Body of pancreas (tissue), 4 donors: ENCODE measurements at regions not wholly inside any gene's neighbourhood (a gene's known extent, or its start where the extent isn't known, plus 50 kb on each side); places are given as distances from the start of the nearest gene placed in this dataset.

Experiments used
- ATAC-seq: fragments of 150-250 bp; one replicate; pipeline ENCODE4 v1.9.1; 2016
- DNase-seq, 4 donors: peaks; one replicate each; pipeline ENCODE4 v3.0.0-alpha.2; 2019
- H3K27ac ChIP-seq, 4 donors: fragments of 200-600 bp; sonication (generic); 1 replicate in 3 of 4; 2 replicates in 1 of 4; pipeline versions ENCODE4 v1.5.1 to v1.6.1; 2016 to 2019; ENCODE audit warnings: mild to moderate bottlenecking in 1 of 4, mixed read lengths in 1 of 4, moderate library complexity in 1 of 4
- H3K27me3 ChIP-seq, 2 donors: fragments of 200-600 bp; sonication (generic); one replicate each; pipeline ENCODE4 v1.6.0; 2016; ENCODE audit warnings: mild to moderate bottlenecking in 1 of 2
- H3K36me3 ChIP-seq, 2 donors: fragments of 200-600 bp; sonication (generic); replicated peaks in 1 of 2; 2 replicates each; pipeline ENCODE4 v1.5.1; 2016; ENCODE audit warnings: low read depth in 2 of 2; ENCODE audit not compliant: insufficient read depth in 1 of 2
- H3K4me1 ChIP-seq: fragments of 200-600 bp; sonication (generic); one replicate; pipeline ENCODE4 v1.6.0; 2016
- H3K4me3 ChIP-seq, 2 donors: fragments of 200-600 bp; sonication (generic); 1 replicate in 1 of 2; 2 replicates in 1 of 2; pipeline ENCODE4 v1.5.1; 2016 to 2019
- H3K9me3 ChIP-seq, 3 donors: fragments of 200-600 bp; sonication (generic); 1 replicate in 2 of 3; 2 replicates in 1 of 3; pipeline ENCODE4 v1.5.1; 2016
- POLR2A ChIP-seq, 3 donors: fragments of 450-650 bp; IDR thresholded peaks; one replicate each; pipeline ENCODE4 v1.6.1; 2016; ENCODE audit warnings: antibody characterized with exemption in 3 of 3, mild to moderate bottlenecking in 2 of 3
- WGBS, 2 donors: methylation state at CpG; one replicate each; pipeline ENCODE4 v1.1.5; 2017; 5-methylcytosine and 5-hydroxymethylcytosine counted together
- intact Hi-C: fragments of 100-400 bp; cut with DNase I; formaldehyde crosslinking; loops from one replicate; pipeline ENCODE4 v1.15.1; 2023
- TF ChIP-seq, protein P1 (sequence below), 7 experiments: fragments of 450-650 bp in 4 of 7; fragments of 200-600 bp in 3 of 7; sonication (generic) in 3 of 7; IDR thresholded peaks; one replicate each; pipeline ENCODE4 v1.5.1; 2016 to 2019; ENCODE audit warnings: antibody characterized with exemption in 7 of 7

DNA sequence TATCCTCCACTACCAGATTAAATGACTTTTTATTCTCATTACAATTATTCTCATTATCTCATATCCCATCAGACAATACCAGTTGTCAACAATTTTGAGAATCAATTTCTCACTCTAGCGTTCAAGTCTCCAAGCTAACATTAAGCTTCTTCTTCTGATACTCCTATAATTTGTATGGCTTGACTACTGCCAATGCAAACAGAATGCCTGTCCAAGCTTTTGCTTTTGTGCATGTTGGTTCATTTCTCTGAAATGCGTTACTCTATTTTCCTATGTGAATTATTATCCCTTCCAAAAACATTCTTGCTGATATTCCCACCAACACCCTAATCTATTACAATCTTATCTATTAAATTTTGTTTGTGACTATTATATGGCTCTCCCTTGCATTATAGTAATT, 1602.3 kb downstream of the C4orf33 start:
- Histone ChIP-seq H3K36me3 (no peaks in the 10 kb centered on the region), H3K4me1 (no peaks in the 10 kb centered on the region), H3K9me3 (no peaks in the 10 kb centered on the region), H3K27me3 (no peaks in the 10 kb centered on the region), H3K4me3 (no peak overlapping the region), H3K27ac (no peak overlapping the region)
- no peak for DNase-seq
- 81 to 87% methylated on average over 2 of the region's 2 CpGs for WGBS, 2 donors
- TF ChIP-seq, protein P1, sequence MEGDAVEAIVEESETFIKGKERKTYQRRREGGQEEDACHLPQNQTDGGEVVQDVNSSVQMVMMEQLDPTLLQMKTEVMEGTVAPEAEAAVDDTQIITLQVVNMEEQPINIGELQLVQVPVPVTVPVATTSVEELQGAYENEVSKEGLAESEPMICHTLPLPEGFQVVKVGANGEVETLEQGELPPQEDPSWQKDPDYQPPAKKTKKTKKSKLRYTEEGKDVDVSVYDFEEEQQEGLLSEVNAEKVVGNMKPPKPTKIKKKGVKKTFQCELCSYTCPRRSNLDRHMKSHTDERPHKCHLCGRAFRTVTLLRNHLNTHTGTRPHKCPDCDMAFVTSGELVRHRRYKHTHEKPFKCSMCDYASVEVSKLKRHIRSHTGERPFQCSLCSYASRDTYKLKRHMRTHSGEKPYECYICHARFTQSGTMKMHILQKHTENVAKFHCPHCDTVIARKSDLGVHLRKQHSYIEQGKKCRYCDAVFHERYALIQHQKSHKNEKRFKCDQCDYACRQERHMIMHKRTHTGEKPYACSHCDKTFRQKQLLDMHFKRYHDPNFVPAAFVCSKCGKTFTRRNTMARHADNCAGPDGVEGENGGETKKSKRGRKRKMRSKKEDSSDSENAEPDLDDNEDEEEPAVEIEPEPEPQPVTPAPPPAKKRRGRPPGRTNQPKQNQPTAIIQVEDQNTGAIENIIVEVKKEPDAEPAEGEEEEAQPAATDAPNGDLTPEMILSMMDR (IDR thresholded peaks at IDR 0.05): no peak
- no peak for TF ChIP-seq POLR2A (IDR thresholded peaks at IDR 0.05)
- ATAC-seq: no peak
- intact Hi-C loops: no loop called here

DNA sequence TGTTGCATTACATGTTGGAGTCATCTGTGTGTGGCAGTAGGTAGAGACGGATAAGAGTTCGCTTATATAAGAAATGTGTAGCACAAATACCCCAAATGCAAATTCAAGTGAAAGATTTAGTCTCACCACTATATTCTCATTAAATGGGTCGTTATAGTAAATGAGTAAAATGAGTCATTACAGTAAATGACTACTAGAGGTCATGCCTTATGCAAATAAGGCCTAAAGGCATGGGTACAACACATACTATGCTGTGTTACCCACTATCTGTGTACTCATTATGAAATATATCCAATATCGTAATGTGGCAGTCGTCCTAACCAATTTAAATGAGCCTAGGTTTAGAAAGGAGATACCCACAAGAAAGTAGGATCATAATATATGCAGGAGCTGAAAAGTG, 1603.1 kb downstream of the C4orf33 start:
- intact Hi-C loops: no loop called here
- DNase-seq (no peak), ATAC-seq (no peak)
- H3K9me3 ChIP-seq: no peaks in the 10 kb centered on the region
- no peaks in the 10 kb centered on the region for H3K27me3 ChIP-seq
- WGBS, 2 donors: 45 to 75% methylated on average over 5 of the region's 5 CpGs
- H3K36me3 ChIP-seq: no peaks in the 10 kb centered on the region
- no peaks in the 10 kb centered on the region for H3K4me1 ChIP-seq
- H3K4me3 ChIP-seq: no peak overlapping the region
- TF ChIP-seq, protein P1 (IDR thresholded peaks at IDR 0.05): no peak
- TF ChIP-seq POLR2A (IDR thresholded peaks at IDR 0.05): no peak
- H3K27ac ChIP-seq: no peak overlapping the region

DNA sequence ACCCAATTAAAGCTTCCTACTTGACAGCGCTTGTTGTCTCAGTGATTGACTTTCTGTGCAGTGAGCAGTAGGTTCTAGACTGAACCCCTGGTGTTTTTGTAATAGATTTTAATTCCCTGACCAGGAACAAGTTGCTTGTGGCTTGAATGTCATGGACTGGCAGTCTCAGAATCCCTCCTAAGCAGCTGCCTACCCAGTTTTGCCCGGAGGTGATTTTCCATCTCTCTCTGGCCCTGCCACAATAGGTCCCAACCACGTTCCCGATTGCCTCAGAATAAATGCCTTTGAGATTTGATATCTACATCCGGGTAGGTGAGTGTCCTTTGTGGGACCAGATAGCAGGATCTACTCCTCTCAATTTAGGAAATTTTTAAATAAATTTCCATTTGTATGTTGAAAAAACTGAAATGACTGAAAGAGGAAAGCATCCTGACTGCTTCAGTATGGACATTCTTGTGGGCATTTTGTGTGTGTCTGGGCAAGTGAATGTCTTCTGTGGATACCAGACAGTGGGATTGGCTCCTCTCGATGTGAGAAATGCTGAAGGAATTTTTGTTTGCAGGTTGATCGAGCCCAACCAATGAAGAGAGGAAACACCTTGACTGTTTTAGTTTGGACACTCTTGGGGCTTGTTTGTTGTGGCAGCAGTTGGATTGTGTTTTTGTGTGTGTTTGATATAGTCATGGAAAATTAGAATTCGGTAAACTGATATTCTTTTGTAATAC, 1607.4 kb downstream of the C4orf33 start:
- H3K27ac ChIP-seq: no peak overlapping the region
- H3K27me3 ChIP-seq: no peaks in the 10 kb centered on the region
- DNase-seq (no peak), ATAC-seq (no peak)
- no peaks in the 10 kb centered on the region for H3K9me3 ChIP-seq
- intact Hi-C loops: no loop called here
- TF ChIP-seq, protein P1 (IDR thresholded peaks at IDR 0.05): no peak
- TF ChIP-seq POLR2A (IDR thresholded peaks at IDR 0.05): no peak
- no peak overlapping the region for H3K4me3 ChIP-seq
- WGBS, 2 donors: 86 to 90% methylated on average over 8 of the region's 8 CpGs
- no peaks in the 10 kb centered on the region for H3K4me1 ChIP-seq
- no peaks in the 10 kb centered on the region for H3K36me3 ChIP-seq

DNA sequence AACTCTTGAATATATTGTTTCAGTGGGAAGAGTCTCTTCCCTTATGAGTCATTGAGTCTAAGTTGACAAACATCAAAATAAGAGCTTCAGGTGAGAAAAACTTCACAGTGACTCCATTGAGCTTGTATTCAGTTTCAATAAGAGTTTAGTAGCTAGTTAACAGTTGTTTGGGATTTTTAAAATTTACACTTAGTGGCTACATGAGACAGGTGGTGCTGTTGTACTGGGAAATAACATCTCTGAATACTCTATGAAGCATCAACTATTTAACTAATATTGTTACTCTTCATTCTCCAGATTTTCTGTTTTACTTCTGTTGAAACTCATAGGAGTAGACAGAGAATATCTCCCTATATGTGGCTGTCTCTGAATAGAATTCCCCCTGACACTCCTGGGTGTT, 1609.1 kb downstream of the C4orf33 start:
- Histone ChIP-seq H3K9me3 (no peaks in the 10 kb centered on the region), H3K27ac (no peak overlapping the region), H3K36me3 (no peaks in the 10 kb centered on the region), H3K4me1 (no peaks in the 10 kb centered on the region), H3K27me3 (no peaks in the 10 kb centered on the region), H3K4me3 (no peak overlapping the region)
- no peak for DNase-seq
- TF ChIP-seq POLR2A (IDR thresholded peaks at IDR 0.05): no peak
- TF ChIP-seq, protein P1 (IDR thresholded peaks at IDR 0.05): peak in 2 of 7 experiments; percentile 25 to 37
- intact Hi-C loops: no loop called here
- no peak for ATAC-seq

DNA sequence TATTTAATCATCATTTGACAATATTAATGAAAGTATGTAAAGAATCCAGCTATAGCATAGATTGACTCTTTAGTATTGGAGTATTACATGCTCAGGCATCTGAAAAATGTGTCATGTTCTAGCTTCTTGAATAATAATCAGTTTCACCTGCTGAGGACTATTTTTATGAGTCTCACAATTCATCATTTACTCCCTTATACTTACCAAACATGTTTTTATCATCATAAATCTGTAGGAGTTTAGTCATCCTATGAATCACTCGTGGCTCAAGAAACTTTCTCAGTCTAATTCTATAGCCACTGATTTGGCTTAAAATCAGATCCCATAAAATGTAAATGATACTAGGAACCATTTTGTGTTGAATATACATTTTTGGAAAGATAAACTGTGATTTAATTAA, 1616.1 kb downstream of the C4orf33 start:
- Histone ChIP-seq H3K4me1 (no peaks in the 10 kb centered on the region), H3K9me3 (no peaks in the 10 kb centered on the region), H3K36me3 (no peaks in the 10 kb centered on the region), H3K27me3 (no peaks in the 10 kb centered on the region), H3K27ac (no peak overlapping the region), H3K4me3 (no peak overlapping the region)
- intact Hi-C loops: no loop called here
- no peak for DNase-seq
- WGBS, 2 donors: 38 to 67% methylated on average over 1 of the region's 1 CpG
- TF ChIP-seq, protein P1 (IDR thresholded peaks at IDR 0.05): no peak
- no peak for TF ChIP-seq POLR2A (IDR thresholded peaks at IDR 0.05)
- no peak for ATAC-seq
